Omental fat pad (tissue), 3 donors: ENCODE measurements at regions not wholly inside any gene's neighbourhood (a gene's known extent, or its start where the extent isn't known, plus 50 kb on each side); places are given as distances from the start of the nearest gene placed in this dataset.
"Not testable (repeated sequence)": the region's sequence is repeated elsewhere in the genome, so short reads cannot be mapped to it uniquely, and the experiment has no call there.

Experiments used
- ATAC-seq: fragments of 150-250 bp; one replicate; pipeline ENCODE4 v1.9.1; 2016; ENCODE audit warnings: mild to moderate bottlenecking, moderate library complexity; ENCODE audit not compliant: low FRiP score
- DNase-seq: peaks from one replicate; pipeline ENCODE4 v3.0.0-alpha.2; 2019; ENCODE audit warnings: low spot score
- TF ChIP-seq, protein P1 (sequence below), 3 donors: fragments of 450-650 bp; IDR thresholded peaks; one replicate each; pipeline ENCODE4 v1.5.1; 2016 to 2017; ENCODE audit warnings: antibody characterized with exemption in 3 of 3, mild to moderate bottlenecking in 3 of 3, moderate library complexity in 2 of 3

DNA sequence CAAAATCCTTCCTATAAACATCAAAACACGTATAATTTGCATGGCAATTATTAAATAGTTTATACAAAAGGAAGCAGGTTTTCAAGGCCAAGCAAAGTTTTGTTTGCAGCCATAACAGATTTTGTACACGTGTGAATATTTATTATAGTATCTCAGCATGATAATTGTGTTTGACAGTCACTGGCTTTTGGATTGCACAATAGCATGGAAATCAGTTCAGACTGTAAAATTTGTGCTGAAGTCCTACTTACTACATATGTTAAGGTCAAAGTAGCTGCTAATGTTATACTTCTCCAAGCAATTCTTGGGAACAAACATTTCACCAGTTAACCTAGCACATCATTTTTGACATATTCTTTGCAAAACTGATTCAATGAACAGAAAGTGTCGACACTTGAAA, 287.6 kb upstream of the POM121L12 start:
- DNase-seq (no peak), ATAC-seq (no peak)
- TF ChIP-seq, protein P1, sequence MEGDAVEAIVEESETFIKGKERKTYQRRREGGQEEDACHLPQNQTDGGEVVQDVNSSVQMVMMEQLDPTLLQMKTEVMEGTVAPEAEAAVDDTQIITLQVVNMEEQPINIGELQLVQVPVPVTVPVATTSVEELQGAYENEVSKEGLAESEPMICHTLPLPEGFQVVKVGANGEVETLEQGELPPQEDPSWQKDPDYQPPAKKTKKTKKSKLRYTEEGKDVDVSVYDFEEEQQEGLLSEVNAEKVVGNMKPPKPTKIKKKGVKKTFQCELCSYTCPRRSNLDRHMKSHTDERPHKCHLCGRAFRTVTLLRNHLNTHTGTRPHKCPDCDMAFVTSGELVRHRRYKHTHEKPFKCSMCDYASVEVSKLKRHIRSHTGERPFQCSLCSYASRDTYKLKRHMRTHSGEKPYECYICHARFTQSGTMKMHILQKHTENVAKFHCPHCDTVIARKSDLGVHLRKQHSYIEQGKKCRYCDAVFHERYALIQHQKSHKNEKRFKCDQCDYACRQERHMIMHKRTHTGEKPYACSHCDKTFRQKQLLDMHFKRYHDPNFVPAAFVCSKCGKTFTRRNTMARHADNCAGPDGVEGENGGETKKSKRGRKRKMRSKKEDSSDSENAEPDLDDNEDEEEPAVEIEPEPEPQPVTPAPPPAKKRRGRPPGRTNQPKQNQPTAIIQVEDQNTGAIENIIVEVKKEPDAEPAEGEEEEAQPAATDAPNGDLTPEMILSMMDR (IDR thresholded peaks at IDR 0.05), result no peak

DNA sequence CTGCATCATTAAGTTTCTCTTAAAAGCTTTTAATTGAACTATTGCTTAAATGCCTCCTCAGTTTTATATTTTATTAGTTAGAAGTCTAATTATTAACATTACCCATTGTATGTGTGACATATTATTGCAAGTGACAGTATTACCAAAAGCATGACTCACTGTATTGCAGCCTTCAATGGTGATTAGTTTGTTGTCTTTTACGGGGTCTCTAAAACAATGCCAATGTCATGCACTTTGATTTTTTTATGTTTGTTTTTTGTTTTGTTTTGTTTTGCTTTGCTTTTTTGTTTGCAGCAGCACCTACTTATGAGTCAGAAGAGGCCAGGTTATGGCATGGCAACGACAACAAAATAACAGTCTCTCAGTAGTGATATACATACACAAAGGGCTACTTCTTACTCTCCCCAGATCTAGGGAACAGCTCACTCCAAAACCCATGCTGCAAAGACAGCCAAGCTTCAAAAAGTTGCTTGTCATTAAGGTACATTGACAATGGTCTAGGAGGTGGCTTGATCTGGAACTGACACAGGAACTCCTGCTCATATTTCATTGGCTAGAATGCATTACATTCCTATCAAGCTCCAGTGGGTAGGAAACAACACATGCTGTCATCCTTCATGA, 293.7 kb upstream of the POM121L12 start:
- TF ChIP-seq, protein P1 (IDR thresholded peaks at IDR 0.05), result no peak
- ATAC-seq (no peak), DNase-seq (no peak)

DNA sequence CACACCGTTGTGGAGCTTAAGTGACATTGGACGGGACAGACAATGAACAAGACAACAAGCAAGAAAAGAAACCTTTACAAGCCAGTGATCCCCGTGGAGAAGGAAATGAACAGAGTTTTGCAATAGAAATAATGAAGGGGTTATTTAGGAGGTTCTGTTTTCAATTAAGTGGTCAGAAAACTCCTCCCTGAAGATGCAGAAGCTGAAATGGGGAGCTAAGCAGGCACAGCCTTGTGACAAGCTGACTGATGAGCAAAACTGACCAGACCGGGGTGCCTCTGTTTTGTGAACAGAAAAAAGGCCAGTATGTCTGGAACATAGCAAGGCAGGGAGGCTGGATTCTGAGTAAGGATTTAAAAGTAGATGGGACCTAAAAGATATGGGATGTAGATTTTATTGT, 299.8 kb upstream of the POM121L12 start:
- TF ChIP-seq, protein P1 (IDR thresholded peaks at IDR 0.05), result no peak
- DNase-seq (no peak), ATAC-seq (no peak)

DNA sequence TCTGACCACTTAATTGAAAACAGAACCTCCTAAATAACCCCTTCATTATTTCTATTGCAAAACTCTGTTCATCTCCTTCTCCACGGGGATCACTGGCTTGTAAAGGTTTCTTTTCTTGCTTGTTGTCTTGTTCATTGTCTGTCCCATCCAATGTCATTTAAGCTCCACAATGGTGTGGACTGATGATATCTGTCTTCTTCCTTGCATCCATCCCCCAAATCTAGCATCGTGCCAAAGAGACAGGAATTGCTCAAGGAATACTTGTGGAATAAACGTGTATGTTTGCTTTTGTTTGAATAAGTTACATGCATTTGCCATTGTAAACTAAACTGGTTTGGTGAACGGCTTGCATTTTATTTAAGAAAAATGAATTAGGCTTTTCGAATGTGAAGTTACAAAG, 306.8 kb upstream of the POM121L12 start:
- DNase-seq, ATAC-seq: not testable (repeated sequence)

DNA sequence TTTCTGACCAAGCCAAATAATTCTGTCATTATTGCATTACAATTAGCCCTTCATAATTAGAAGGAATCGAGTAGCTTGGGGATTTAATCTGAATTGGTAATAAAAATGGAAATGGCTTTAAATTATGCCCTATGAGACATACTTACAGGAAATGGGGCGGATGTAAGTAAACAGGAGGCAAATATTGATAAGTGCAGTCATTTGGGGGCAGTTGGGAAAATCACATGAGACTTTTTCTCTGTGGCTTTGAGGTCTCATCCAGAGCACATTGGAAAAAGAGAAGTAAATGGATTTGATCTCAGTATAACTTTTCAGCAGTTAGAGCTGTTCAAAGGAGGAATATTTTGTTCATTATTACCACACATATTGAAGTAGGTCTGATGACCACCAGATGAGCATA, 307.8 kb upstream of the POM121L12 start:
- TF ChIP-seq, protein P1 (IDR thresholded peaks at IDR 0.05), result no peak
- DNase-seq (no peak), ATAC-seq (no peak)

DNA sequence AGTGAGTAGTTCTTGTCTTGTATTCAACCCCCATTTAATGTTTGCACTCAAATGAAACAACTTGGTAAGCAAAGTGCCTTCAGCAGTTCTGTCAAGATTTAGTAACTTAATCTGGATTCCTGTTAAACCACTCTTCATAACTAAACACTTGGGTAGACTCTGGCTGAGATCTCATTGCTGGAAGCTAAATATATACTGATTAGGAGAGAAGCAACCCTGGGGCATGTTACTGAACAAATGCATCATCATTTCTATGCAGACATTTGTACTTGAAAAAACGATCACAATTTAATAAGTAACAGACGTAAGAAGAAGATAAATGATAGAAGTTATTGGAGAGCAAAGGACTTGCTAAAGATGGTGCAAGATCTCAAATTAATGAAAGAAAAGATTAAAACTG, 308.4 kb upstream of the POM121L12 start:
- TF ChIP-seq, protein P1 (IDR thresholded peaks at IDR 0.05), result no peak
- DNase-seq (no peak), ATAC-seq (no peak)

DNA sequence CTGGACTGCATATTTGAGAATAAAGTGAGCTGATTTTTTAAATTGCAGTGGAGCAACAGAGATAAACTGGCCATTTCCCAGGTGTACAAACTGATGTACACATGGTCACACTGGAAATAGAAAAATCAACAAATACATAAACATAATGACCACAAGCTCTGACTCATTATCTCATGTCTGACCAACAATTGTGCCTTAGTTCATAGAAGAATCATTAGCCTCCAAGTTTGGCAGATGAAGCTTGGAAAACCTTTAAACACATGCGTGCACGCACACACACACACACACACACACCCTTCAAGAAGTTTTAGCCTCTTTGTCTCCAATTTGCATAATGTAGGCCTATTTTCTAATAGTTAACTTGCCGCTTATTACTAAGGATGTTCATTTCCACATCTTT, 308.9 kb upstream of the POM121L12 start:
- TF ChIP-seq, protein P1 (IDR thresholded peaks at IDR 0.05), result no peak
- no peak for ATAC-seq
- DNase-seq, result no peak

DNA sequence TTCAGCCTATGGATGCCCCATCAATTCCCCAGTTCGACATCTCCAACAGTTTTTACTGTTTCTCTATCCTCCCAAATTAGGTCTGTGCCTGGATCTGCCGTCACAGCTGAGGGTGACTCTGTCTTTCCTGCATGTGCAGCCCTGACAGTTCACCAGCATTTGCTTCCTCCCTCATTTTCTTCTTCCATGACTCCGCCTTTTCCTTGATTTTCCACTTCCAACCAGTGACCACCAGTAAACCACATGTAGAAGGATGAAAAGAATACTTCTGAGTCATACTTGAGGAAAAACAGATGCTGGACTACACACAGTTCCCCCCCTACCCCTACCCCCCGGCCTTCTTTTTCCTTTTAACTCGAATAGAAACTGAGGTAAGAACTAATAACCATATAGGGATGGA, 311.8 kb upstream of the POM121L12 start:
- ATAC-seq, result no peak
- TF ChIP-seq, protein P1 (IDR thresholded peaks at IDR 0.05), result no peak
- no peak for DNase-seq
